ENCODE measurements at regions not wholly inside any gene's neighbourhood (a gene's known extent, or its start where the extent isn't known, plus 50 kb on each side); places are given as distances from the start of the nearest gene placed in this dataset.

GRCh38 chr6:120614723-120615122 lies 719.6 kb downstream of the TBC1D32 start:
- TF ChIP-seq POLR2A (IDR thresholded peaks at IDR 0.05; ENCODE audit: low read depth, low read length): no peak
- no peak for TF ChIP-seq POLR2AphosphoS5 (IDR thresholded peaks at IDR 0.05; ENCODE audit: low read depth, low read length)
- no peak for TF ChIP-seq TAF1 (IDR thresholded peaks at IDR 0.05; ENCODE audit: borderline replicate concordance, low read depth, low read length)
